HFFc6 (cell line): ENCODE measurements at regions not wholly inside any gene's neighbourhood (a gene's known extent, or its start where the extent isn't known, plus 50 kb on each side); places are given as distances from the start of the nearest gene placed in this dataset.
"Not testable (repeated sequence)": the region's sequence is repeated elsewhere in the genome, so short reads cannot be mapped to it uniquely, and the experiment has no call there.

Experiments
- DNase-seq: peaks from one replicate; pipeline ENCODE4 v3.0.0-alpha.2; 2018
- H3K27ac Mint-ChIP-seq: 2 replicates; pipeline ENCODE4 v1.8.0; 2020; ENCODE audit warnings: mild to moderate bottlenecking, mixed read lengths
- H3K27me3 Mint-ChIP-seq: 2 replicates; pipeline ENCODE4 v1.8.0; 2021; ENCODE audit warnings: mild to moderate bottlenecking, moderate library complexity, mixed read lengths; ENCODE audit not compliant: insufficient read depth
- H3K36me3 Mint-ChIP-seq: 2 replicates; pipeline ENCODE4 v1.8.0; 2021; ENCODE audit warnings: low read depth, mixed read lengths
- H3K4me1 Mint-ChIP-seq: 2 replicates; pipeline ENCODE4 v1.8.0; 2020; ENCODE audit warnings: low read depth, mixed read lengths
- H3K4me3 Mint-ChIP-seq: 2 replicates; pipeline ENCODE4 v1.8.0; 2020; ENCODE audit warnings: mild to moderate bottlenecking, moderate library complexity, mixed read lengths
- H3K9me3 Mint-ChIP-seq: 2 replicates; pipeline ENCODE4 v1.8.0; 2020; ENCODE audit warnings: mild to moderate bottlenecking, mixed read lengths
- CTCF ChIP-seq: fragments of 200-600 bp; sonication (generic); IDR thresholded peaks from 2 replicates; pipeline ENCODE4 v1.5.0; 2021; ENCODE audit warnings: antibody characterized with exemption, mild to moderate bottlenecking

GRCh38 chrX:106468433-106468832 lies 143.3 kb upstream of the RADX start:
- no peaks in the 10 kb centered on the region for H3K36me3 Mint-ChIP-seq
- no peak overlapping the region for H3K4me3 Mint-ChIP-seq
- peaks cover 2% of the 10 kb centered on the region; the same call in 1 of the 2 replicates for H3K27me3 Mint-ChIP-seq
- TF ChIP-seq CTCF = no peak
- no peak for DNase-seq
- H3K9me3 Mint-ChIP-seq = no peaks in the 10 kb centered on the region; the same call in 1 of the 2 replicates
- no peak overlapping the region for H3K27ac Mint-ChIP-seq
- H3K4me1 Mint-ChIP-seq = no peaks in the 10 kb centered on the region

DNA sequence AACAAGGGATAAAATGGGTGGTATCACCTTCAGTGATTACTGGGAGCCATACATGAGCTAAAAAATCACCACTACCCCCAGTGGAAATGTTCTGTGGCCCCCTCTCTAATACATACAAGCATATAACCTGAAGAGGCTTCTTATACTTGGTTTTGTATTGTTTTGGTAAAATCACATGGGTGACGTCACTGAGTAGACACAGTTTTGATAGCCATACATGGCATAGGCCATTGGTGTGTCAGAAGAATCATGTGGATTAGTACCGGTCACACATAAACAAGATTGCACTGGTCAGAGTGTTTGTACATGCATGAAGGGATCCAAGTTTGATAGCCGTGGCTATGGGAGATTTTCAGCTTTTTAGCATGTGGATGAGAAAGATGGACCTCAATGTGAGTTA lies 131.9 kb upstream of the RADX start:
- DNase-seq = no peak
- TF ChIP-seq CTCF = no peak
- no peak overlapping the region for H3K27ac Mint-ChIP-seq
- H3K36me3 Mint-ChIP-seq = no peaks in the 10 kb centered on the region
- no peaks in the 10 kb centered on the region for H3K4me1 Mint-ChIP-seq
- H3K4me3 Mint-ChIP-seq = no peak overlapping the region
- no peaks in the 10 kb centered on the region for H3K9me3 Mint-ChIP-seq
- H3K27me3 Mint-ChIP-seq = no peaks in the 10 kb centered on the region; the same call in none of the 2 replicates

DNA sequence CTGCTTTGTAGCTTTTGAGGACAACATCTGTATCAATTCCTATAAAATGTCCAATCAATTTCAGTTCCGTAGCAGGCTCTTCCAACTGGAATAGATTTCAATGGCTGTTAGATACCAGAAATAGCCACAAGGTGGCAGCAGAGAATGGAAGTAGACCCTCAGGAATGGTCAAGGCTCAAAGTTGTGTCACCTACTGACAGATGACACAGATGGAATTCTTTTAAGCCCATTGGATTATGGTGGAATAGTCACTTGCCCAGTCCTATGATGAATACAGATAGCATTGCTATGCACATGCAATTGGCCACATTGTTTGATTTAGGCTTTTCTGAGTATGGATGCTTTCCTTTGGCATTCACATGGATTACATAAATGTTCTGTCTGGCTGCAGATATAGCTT lies 130.4 kb upstream of the RADX start:
- Mint-ChIP-seq H3K27me3 (no peaks in the 10 kb centered on the region; the same call in none of the 2 replicates), H3K4me3 (no peak overlapping the region), H3K36me3 (no peaks in the 10 kb centered on the region), H3K27ac (no peak overlapping the region), H3K9me3 (no peaks in the 10 kb centered on the region), H3K4me1 (no peaks in the 10 kb centered on the region)
- TF ChIP-seq CTCF = peak; percentile 84
- DNase-seq = peak; percentile 44

GRCh38 chrX:106484233-106484632 lies 127.5 kb upstream of the RADX start:
- Mint-ChIP-seq H3K27ac (no peak overlapping the region), H3K4me3 (no peak overlapping the region; the same call in 1 of the 2 replicates), H3K9me3 (no peaks in the 10 kb centered on the region), H3K36me3 (no peaks in the 10 kb centered on the region), H3K4me1 (no peaks in the 10 kb centered on the region), H3K27me3 (no peaks in the 10 kb centered on the region; the same call in 1 of the 2 replicates)
- DNase-seq = no peak
- no peak for TF ChIP-seq CTCF

DNA sequence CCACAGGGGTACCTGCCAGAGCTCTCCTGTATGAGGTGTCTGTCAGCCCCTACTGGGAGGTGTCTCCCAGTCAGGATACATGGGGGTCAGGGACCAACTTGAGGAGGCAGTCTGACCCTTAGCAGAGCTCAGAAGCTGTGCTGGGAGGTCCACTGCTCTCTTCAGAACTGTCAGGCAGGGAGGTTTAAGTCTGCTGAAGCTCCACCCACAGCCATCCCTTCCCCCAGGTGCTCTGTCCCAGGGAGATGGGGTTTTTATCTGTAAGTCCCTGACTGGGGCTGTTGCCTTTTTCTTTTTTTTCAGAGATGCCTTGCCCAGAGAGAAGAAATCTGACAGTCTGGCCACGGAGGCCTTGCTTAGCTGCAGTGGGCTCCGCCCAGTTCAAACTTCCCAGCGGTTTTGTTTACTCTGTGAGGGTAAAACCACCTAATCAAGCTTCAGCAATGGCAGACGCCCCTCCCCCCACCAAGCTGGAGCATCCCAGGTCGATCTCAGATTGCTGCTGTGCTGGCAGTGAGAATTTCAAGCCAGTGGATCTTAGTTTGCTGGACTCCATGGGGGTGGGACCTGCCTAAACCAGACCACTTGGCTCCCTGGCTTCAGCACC lies 118.5 kb upstream of the RADX start:
- not testable (repeated sequence) for H3K36me3 Mint-ChIP-seq, H3K9me3 Mint-ChIP-seq, H3K27me3 Mint-ChIP-seq, DNase-seq, H3K27ac Mint-ChIP-seq, H3K4me1 Mint-ChIP-seq, H3K4me3 Mint-ChIP-seq

DNA sequence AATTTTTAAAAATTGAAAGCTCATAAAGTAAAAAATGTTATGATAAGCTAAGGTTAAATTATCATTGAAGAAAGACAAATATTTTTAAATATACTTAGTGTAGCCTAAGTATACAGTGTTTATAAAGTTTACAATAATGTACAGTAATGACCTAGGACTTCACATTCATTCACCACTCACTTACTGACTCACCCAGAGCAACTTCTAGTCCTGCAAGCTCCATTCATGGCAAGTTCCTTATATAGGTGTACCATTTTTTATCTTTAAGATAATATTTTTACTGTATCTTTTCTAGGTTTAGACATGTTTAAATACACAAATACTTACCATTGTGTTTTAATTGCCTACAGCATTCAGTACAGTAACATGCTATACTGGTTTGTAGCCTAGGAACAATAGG lies 112.3 kb upstream of the RADX start:
- no peaks in the 10 kb centered on the region for H3K36me3 Mint-ChIP-seq
- no peak overlapping the region for H3K27ac Mint-ChIP-seq
- no peaks in the 10 kb centered on the region for H3K27me3 Mint-ChIP-seq
- no peak for TF ChIP-seq CTCF
- no peaks in the 10 kb centered on the region for H3K4me1 Mint-ChIP-seq
- H3K4me3 Mint-ChIP-seq = no peak overlapping the region
- no peaks in the 10 kb centered on the region for H3K9me3 Mint-ChIP-seq
- DNase-seq = no peak
